Right ventricle myocardium superior (tissue), 1 donor: ENCODE measurements at regions not wholly inside any gene's neighbourhood (a gene's known extent, or its start where the extent isn't known, plus 50 kb on each side); places are given as distances from the start of the nearest gene placed in this dataset.
"Not testable (repeated sequence)": the region's sequence is repeated elsewhere in the genome, so short reads cannot be mapped to it uniquely, and the experiment has no call there.

ENCODE experiments used
- ATAC-seq: fragments of 200-7000 bp; cut with Tn5 transposase; one replicate; pipeline ENCODE4 v1.9.1; 2020; ENCODE audit warnings: mild to moderate bottlenecking; ENCODE audit not compliant: poor library complexity
- DNase-seq: peaks from one replicate; pipeline ENCODE4 v3.0.0-alpha.2; 2020
- intact Hi-C: fragments of 100-400 bp; cut with DNase I; formaldehyde crosslinking; loops from one replicate; pipeline ENCODE4 v1.11.2; 2022
- donor health status: DM: no; HTN: yes; CAD: no; lungs with severe emphysema.

- intact Hi-C loops, DNase-seq, ATAC-seq: not testable (repeated sequence)
Observed at GRCh38 chr7:108673699-108674098, 104.0 kb downstream of the DNAJB9 start.

DNA sequence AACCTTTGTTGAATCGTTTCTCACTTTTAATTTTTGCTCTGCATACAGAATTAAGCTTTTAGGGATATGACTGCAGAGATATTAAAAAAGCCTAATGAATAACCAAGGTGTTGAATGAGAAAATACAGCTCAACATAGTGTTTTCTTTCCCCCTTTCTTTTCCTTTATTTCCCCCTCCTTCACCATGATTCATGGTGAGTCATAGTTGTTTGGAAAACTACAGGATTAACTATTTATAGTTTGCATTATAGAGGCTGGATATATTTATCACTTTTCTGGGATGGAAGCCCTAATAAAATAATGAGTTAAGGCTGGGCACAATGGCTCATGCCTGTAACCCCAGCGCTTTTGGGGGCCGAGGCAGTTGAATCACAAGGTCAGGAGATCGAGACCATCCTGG, 115.0 kb downstream of the DNAJB9 start:
- ATAC-seq = no peak
- intact Hi-C loops = no loop called here
- DNase-seq = no peak

- no peak for DNase-seq
- intact Hi-C loops = no loop called here
Observed at GRCh38 chr7:108686494-108686893, 116.8 kb downstream of the DNAJB9 start.

DNA sequence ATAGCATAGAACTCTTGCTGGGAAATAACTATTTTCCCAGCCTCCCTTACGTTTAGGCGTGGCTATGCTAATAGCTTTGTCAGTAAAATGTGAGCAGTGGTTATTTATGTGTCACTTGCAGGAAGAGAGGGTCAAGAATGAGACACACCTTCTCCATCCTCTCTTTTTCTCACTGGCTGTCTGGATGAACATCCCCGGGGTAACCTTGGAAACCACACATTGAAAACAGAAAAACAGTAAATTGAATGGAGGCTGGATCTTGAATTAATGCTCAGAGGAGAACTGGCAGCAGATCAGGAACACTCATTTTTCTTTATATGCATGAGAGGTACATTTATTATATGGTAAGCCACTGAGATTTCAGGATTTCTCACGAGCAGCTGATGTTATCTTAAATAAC, 127.6 kb downstream of the DNAJB9 start:
- intact Hi-C loops = no loop called here
- ATAC-seq (no peak), DNase-seq (no peak)

More at GRCh38 chr7:108686494-108686893, 116.8 kb downstream of the DNAJB9 start:
- ATAC-seq = no peak

- intact Hi-C loops = no loop called here
- ATAC-seq (no peak), DNase-seq (no peak)
Observed at GRCh38 chr7:108711611-108712010, 141.9 kb downstream of the DNAJB9 start.

GRCh38 chr7:108716783-108717182, 147.1 kb downstream of the DNAJB9 start:
- ATAC-seq (no peak), DNase-seq (no peak)
- intact Hi-C loops = no loop called here

GRCh38 chr7:108717781-108718180, 148.1 kb downstream of the DNAJB9 start:
- ATAC-seq = no peak
- no peak for DNase-seq
- intact Hi-C loops = no loop called here

GRCh38 chr7:108719631-108720030, 150.0 kb downstream of the DNAJB9 start:
- no peak for DNase-seq
- intact Hi-C loops = no loop called here
- no peak for ATAC-seq

DNA sequence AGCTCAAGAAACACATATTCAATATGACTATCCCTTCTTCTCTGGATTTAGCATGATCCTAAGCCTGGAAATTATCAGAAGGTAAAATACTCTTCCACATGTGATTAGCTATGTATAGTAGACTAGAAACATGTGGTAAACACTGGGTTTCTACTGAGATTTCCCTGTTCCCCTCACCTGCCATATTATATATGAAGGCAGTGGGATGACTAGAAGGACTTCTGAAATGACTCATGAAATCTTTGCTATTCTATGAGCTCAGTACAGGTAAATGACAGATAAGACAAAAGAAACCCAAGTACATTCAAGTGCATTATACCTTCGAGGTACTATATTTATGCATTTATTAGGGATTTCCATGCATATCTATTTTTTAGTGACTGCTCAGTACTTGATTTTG, 152.9 kb downstream of the DNAJB9 start:
- DNase-seq = no peak
- intact Hi-C loops = no loop called here
- ATAC-seq = no peak

- intact Hi-C loops = no loop called here
- ATAC-seq (no peak), DNase-seq (no peak)
Observed at GRCh38 chr7:108723381-108723814, 153.7 kb downstream of the DNAJB9 start.

- no peak for ATAC-seq
- no peak for DNase-seq
- intact Hi-C loops = no loop called here
Observed at GRCh38 chr7:108724251-108725100, 154.8 kb downstream of the DNAJB9 start.

- DNase-seq (no peak), ATAC-seq (no peak)
- intact Hi-C loops = no loop called here
Observed at GRCh38 chr7:108735814-108736213, 166.1 kb downstream of the DNAJB9 start.

- intact Hi-C loops = no loop called here
- DNase-seq = no peak
- no peak for ATAC-seq
Observed at GRCh38 chr7:108736221-108736891, 166.7 kb downstream of the DNAJB9 start.

- intact Hi-C loops = no loop called here
- no peak for DNase-seq
- no peak for ATAC-seq
Observed at GRCh38 chr7:108770981-108771745, 201.5 kb downstream of the DNAJB9 start.

DNA sequence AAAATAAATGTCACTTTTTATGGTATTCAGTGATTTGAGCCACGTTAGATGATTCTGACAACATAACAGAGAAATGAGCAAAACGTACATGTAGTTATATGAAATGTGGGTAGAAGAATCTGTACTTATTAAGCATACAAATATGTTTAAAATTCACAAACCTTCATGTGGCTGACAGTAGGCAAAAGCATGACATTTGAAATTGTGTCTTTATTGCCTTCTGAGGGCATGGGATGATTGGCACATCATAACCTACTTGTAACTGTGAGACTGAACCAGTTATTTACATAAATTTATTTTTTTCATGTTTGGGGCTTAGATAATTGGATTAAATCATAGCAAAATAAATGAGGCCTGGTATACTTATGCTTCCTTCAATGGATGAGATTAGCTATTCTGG, 202.2 kb downstream of the DNAJB9 start:
- ATAC-seq (no peak), DNase-seq (no peak)
- intact Hi-C loops = no loop called here

DNA sequence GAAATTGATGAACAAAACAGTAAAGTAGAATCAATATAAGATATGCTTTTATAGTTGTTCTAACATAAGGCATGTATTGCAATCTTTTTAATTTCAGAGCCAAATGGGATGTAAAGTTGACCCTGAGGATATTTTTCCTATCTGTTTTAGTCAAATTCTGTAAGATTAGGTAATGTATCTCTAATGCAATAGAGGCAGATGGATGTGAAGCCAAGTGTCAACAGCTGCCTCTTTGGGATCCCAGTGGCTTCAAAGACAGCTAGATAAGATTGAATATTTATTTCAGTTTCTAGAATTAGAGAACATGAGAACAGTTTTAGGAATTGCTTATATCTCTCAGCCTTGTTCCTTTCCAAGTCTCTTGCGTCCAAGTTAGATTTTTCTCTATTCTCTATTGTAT, 208.3 kb downstream of the DNAJB9 start:
- DNase-seq = no peak
- no peak for ATAC-seq
- intact Hi-C loops = no loop called here

GRCh38 chr7:108789451-108789850, 219.8 kb downstream of the DNAJB9 start:
- intact Hi-C loops = no loop called here
- DNase-seq = no peak
- no peak for ATAC-seq

DNA sequence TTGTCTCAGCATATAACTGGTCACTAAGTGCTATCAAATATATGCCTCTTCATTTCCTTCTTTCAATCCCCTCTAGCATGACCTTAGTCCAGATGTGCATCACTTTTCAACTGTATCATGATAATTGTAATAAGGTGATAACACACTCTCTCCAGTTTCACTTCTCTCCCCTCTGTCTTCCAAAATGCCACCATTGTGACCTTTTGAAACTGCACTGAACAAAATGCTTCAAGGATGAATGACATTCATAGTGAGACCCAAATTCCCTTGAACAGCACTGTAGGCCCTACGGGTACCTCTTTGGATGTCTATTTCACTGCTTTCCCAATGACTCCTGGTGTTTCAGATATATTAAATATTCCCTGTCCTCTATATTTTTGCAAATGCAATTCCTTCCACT, 224.8 kb downstream of the DNAJB9 start:
- ATAC-seq (no peak), DNase-seq (no peak)
- intact Hi-C loops = no loop called here

GRCh38 chr7:108802650-108803049, 233.0 kb downstream of the DNAJB9 start:
- ATAC-seq (no peak), DNase-seq (no peak)
- intact Hi-C loops = no loop called here
